Astrocyte of the cerebellum (primary cell): ENCODE measurements at regions not wholly inside any gene's neighbourhood (a gene's known extent, or its start where the extent isn't known, plus 50 kb on each side); places are given as distances from the start of the nearest gene placed in this dataset.

Source experiments
- DNase-seq: peaks from one replicate; pipeline ENCODE4 v3.0.0-alpha.2; 2011; ENCODE audit warnings: low read depth
- H3K4me3 ChIP-seq: 2 replicates; pipeline ENCODE4 v1.5.1; 2011; ENCODE audit warnings: mild to moderate bottlenecking, low read depth, low read length, moderate library complexity
- CTCF ChIP-seq: IDR thresholded peaks from 2 replicates; pipeline ENCODE4 v1.5.1; 2012; ENCODE audit warnings: low read length, low read depth, moderate library complexity, mild to moderate bottlenecking; ENCODE audit errors: missing control alignments
- in situ Hi-C: cut with HindIII; loops from 2 replicates; pipeline ENCODE4 v1.10.0; 2017; ENCODE audit warnings: low sequenced_read_pairs

- DNase-seq, result no peak
- no peak overlapping the region for H3K4me3 ChIP-seq
- in situ Hi-C loops, result no loop called here
- TF ChIP-seq CTCF, result no peak
Observed at GRCh38 chr14:84807673-84808072, 722.3 kb upstream of the FLRT2 start.

- DNase-seq, result no peak
- no peak for TF ChIP-seq CTCF
- H3K4me3 ChIP-seq, result no peak overlapping the region
- in situ Hi-C loops, result no loop called here
Observed at GRCh38 chr14:84809158-84809557, 720.8 kb upstream of the FLRT2 start.

GRCh38 chr14:84814391-84814790 is 715.6 kb upstream of the FLRT2 start:
- no peak for DNase-seq
- in situ Hi-C loops, result no loop called here
- TF ChIP-seq CTCF, result no peak

GRCh38 chr14:84819528-84819927 is 710.4 kb upstream of the FLRT2 start:
- H3K4me3 ChIP-seq, result no peak overlapping the region
- TF ChIP-seq CTCF, result no peak
- no peak for DNase-seq
- in situ Hi-C loops, result no loop called here

More at GRCh38 chr14:84814391-84814790, 715.6 kb upstream of the FLRT2 start:
- H3K4me3 ChIP-seq, result no peak overlapping the region

GRCh38 chr14:84825481-84826251 is 704.3 kb upstream of the FLRT2 start:
- DNase-seq, result peak; percentile 38
- TF ChIP-seq CTCF, result no peak
- in situ Hi-C loops, result no loop called here
- no peak overlapping the region for H3K4me3 ChIP-seq

- no peak overlapping the region for H3K4me3 ChIP-seq
- in situ Hi-C loops, result no loop called here
- no peak for TF ChIP-seq CTCF
- no peak for DNase-seq
Observed at GRCh38 chr14:84826294-84826693, 703.6 kb upstream of the FLRT2 start.

- H3K4me3 ChIP-seq, result no peak overlapping the region
- in situ Hi-C loops, result no loop called here
- no peak for TF ChIP-seq CTCF
- DNase-seq, result no peak
Observed at GRCh38 chr14:84850595-84850994, 679.3 kb upstream of the FLRT2 start.
